Erythroblast (primary cell): ENCODE measurements at regions not wholly inside any gene's neighbourhood (a gene's known extent, or its start where the extent isn't known, plus 50 kb on each side); places are given as distances from the start of the nearest gene placed in this dataset.

Source experiments
- GATA1 ChIP-seq: IDR thresholded peaks from 2 replicates; pipeline ENCODE4 v1.6.1; 2011; ENCODE audit warnings: low read depth, mild to moderate bottlenecking, control low read depth, low read length, moderate library complexity
- POLR2A ChIP-seq: IDR thresholded peaks from 2 replicates; pipeline ENCODE4 v1.6.1; 2011; ENCODE audit warnings: mild to moderate bottlenecking, low read length

DNA sequence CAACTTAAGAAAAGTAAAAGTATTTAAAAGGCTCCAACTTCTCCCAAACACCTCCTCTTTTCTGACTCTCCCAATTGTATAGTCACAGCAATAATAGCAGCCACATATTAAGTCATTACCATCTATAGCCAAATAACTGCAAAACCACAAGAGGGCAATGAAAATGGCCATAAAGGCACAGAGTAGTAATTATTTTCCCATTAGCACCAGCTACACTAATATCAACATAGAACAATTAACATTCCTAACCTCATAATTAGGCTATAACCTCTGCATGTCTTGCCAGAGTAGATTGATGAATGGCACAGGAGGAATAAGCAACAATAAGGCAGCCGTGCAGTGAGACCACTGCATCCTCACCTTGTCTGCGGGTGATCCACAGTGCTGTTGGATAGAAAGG, 226.4 kb upstream of the SERP2 start:
- TF ChIP-seq POLR2A (no peak), GATA1 (no peak)
